PFSK-1 (cell line): ENCODE measurements at regions not wholly inside any gene's neighbourhood (a gene's known extent, or its start where the extent isn't known, plus 50 kb on each side); places are given as distances from the start of the nearest gene placed in this dataset.

Experiments used
- FOXP2 ChIP-seq: optimal IDR thresholded peaks from 2 replicates; pipeline ENCODE3; 2011; ENCODE audit warnings: borderline replicate concordance, control low read depth, inconsistent platforms; ENCODE audit not compliant: insufficient read depth; ENCODE audit errors: extremely low read length, extremely low read depth
- POLR2AphosphoS5 ChIP-seq: IDR thresholded peaks from 2 replicates; pipeline ENCODE4 v1.6.1; 2012; ENCODE audit warnings: low read depth, mild to moderate bottlenecking, control low read depth, low read length, moderate library complexity
- SIN3A ChIP-seq: IDR thresholded peaks from 2 replicates; pipeline ENCODE4 v1.6.1; 2012; ENCODE audit warnings: mild to moderate bottlenecking, low read length, moderate library complexity, borderline replicate concordance; ENCODE audit not compliant: insufficient read depth
- TAF1 ChIP-seq: IDR thresholded peaks from 2 replicates; pipeline ENCODE4 v1.6.1; 2012; ENCODE audit warnings: low read length, control low read depth, borderline replicate concordance; ENCODE audit not compliant: insufficient read depth
- TF ChIP-seq, protein P1 (sequence below), 2 experiments: IDR thresholded peaks; 2 replicates each; pipeline versions ENCODE4 v1.6.1 to v1.8.0; 2011 to 2012; ENCODE audit warnings: low read depth in 2 of 2, low read length in 2 of 2, control low read depth in 1 of 2, inconsistent platforms in 1 of 2, mild to moderate bottlenecking in 1 of 2, moderate library complexity in 1 of 2; ENCODE audit not compliant: insufficient read depth in 1 of 2

DNA sequence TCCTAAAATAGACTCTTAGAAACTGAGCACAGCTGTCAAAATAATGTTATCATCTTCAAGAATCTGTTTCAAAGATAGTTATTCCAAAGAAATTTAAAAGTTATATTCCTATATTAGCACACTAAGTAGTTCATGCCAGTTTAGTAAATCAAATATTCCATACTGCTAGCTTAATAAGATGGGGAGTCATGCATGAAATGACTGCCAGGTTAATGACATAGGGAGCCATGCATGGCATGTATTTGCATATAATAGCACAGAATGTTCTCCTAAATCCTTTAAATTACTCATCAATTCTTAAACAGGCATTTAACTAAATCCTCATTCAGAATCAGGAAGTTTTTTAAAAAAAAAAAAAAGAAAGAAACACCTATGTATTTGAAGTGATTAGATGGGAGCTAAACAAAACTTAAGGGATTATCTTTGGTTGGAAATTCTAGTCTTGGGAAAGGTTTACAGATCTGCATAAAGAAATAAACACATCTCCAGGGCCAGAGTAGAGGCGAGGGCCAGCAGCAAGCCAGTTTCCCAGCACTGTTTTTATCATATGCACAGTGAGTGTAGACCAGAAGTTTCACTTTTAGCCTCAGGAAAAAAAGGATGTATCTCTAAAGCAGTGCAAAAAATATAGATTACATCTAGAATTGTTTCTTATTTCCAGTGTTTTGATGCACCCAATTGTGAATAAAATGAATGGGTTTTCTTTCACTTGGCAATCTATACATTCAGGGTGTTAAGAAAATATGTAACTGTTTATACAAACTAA, 366.4 kb upstream of the AGTR1 start:
- TF ChIP-seq FOXP2: no peak

DNA sequence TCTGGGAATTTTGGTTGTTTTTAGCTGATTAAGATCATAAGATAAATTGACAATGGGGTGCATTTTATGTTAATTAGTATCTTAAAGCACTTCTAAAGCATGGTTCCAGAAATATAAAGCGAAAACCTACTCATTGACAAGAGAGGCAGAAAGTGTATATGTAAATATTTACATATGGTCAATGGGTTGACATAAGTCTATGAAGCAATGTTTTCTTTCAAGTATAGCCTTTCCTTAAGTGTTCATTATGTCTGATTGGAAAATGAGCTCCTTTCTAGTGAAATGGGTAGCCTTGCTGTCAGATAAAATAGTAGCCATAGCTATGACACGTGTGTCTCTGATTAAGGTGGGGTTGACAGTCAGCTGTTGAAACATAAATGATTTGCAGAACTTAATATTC, 365.2 kb upstream of the AGTR1 start:
- TF ChIP-seq FOXP2 (no peak), TAF1 (no peak), POLR2AphosphoS5 (no peak), SIN3A (no peak)
- TF ChIP-seq, protein P1, sequence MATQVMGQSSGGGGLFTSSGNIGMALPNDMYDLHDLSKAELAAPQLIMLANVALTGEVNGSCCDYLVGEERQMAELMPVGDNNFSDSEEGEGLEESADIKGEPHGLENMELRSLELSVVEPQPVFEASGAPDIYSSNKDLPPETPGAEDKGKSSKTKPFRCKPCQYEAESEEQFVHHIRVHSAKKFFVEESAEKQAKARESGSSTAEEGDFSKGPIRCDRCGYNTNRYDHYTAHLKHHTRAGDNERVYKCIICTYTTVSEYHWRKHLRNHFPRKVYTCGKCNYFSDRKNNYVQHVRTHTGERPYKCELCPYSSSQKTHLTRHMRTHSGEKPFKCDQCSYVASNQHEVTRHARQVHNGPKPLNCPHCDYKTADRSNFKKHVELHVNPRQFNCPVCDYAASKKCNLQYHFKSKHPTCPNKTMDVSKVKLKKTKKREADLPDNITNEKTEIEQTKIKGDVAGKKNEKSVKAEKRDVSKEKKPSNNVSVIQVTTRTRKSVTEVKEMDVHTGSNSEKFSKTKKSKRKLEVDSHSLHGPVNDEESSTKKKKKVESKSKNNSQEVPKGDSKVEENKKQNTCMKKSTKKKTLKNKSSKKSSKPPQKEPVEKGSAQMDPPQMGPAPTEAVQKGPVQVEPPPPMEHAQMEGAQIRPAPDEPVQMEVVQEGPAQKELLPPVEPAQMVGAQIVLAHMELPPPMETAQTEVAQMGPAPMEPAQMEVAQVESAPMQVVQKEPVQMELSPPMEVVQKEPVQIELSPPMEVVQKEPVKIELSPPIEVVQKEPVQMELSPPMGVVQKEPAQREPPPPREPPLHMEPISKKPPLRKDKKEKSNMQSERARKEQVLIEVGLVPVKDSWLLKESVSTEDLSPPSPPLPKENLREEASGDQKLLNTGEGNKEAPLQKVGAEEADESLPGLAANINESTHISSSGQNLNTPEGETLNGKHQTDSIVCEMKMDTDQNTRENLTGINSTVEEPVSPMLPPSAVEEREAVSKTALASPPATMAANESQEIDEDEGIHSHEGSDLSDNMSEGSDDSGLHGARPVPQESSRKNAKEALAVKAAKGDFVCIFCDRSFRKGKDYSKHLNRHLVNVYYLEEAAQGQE (IDR thresholded peaks at IDR 0.05; ENCODE audit: insufficient read depth in 1 of 2, low read depth in 2 of 2, low read length in 2 of 2): no peak

DNA sequence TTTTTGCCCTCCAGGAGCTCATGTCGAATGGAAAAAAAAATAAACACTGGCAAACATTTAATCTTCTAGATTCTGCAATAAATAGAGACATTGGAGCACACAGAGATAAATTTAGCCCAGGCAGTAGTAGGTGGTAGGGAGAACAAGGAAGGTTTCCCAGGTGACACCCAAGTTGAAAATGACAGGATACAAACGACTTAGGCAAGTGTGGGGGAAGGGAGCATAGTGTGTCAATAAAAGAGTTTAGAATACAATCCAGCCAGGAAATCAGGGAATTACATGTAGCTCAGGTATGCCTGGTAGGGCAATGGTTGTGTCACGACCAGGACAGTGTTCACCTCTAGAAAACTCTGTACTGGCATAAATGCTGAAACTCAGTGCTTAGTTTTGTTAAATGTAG, 364.6 kb upstream of the AGTR1 start:
- no peak for TF ChIP-seq TAF1
- no peak for TF ChIP-seq POLR2AphosphoS5
- TF ChIP-seq, protein P1 (IDR thresholded peaks at IDR 0.05; ENCODE audit: insufficient read depth in 1 of 2, low read depth in 2 of 2, low read length in 2 of 2): no peak
- no peak for TF ChIP-seq SIN3A

DNA sequence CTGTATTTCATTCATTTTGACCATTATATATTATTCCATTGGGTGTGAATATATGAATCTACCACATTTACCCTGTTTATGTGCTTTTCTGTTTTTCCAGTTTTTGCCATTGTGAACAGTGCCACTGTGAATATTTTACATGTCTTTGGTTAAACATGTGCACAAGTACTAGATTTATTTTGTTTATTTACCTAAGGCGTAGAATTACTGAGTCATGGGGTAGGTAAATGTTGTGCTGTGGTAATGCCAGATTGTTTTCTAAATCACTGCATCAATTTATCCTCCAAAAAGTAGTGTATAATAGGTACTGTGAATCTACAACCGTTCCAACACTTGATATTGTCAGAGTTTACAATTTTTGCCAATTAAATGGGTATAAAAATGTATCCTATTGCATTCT, 362.1 kb upstream of the AGTR1 start:
- TF ChIP-seq POLR2AphosphoS5 (no peak), FOXP2 (no peak), SIN3A (no peak), TAF1 (no peak)
- TF ChIP-seq, protein P1 (IDR thresholded peaks at IDR 0.05; ENCODE audit: insufficient read depth in 1 of 2, low read depth in 2 of 2, low read length in 2 of 2): no peak

DNA sequence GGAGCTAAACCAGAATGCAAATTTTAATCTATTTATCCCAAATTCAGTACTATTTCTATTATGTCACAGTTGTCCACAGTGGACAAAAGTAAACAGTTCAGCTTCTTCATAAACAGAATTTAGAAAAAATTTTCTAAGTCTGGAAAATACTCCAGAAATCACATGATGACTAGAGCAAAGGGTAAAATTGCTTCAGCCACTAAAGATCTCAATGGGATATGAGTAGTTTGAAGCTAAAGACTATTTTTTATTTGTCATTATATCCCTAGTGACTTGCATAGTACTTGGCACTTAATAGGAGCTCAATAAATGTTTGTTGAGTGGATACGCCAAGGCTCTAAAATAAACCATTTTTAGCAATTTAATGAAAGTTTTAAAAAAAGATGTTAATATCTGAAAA, 354.3 kb upstream of the AGTR1 start:
- TF ChIP-seq SIN3A (no peak), FOXP2 (no peak), POLR2AphosphoS5 (no peak)

DNA sequence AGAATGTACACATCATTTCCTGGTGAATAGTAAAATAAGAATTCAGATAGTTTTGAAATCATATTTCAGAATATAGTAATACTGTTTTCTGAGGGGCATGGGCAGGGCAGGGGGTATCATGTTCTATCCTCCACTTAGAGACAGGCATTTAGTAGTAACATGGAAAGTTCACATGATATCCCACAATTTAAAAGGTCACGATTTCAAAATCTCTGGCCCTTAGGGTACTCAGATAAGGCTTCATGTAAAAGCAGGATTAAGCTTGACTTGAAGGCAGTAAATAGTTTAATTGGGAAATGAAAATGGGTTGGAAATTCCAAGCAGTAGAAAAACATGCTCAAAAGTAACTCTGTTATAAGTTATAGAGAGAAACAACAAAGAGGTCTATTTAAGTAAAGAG, 353.2 kb upstream of the AGTR1 start:
- TF ChIP-seq POLR2AphosphoS5 (no peak), FOXP2 (no peak), TAF1 (no peak), SIN3A (no peak)
- TF ChIP-seq, protein P1 (IDR thresholded peaks at IDR 0.05; ENCODE audit: insufficient read depth in 1 of 2, low read depth in 2 of 2, low read length in 2 of 2): no peak
